HEK293 (cell line): ENCODE measurements at regions not wholly inside any gene's neighbourhood (a gene's known extent, or its start where the extent isn't known, plus 50 kb on each side); places are given as distances from the start of the nearest gene placed in this dataset.

Experiments
- CTCF ChIA-PET: fragments of 350-600 bp; formaldehyde crosslinking; extraction: SDS; loops from one replicate; lab custom pipeline; 2021; ENCODE audit warnings: antibody characterized with exemption; lab: Yijun Ruan, JAX
- POLR2A ChIA-PET: fragments of 300-600 bp; formaldehyde crosslinking; extraction: SDS; loops from one replicate; lab custom pipeline; 2020; ENCODE audit warnings: antibody characterized with exemption, inconsistent platforms; lab: Yijun Ruan, JAX
- H3K27ac ChIP-seq: fragments of 200-500 bp; sonication (Bioruptor generic); 2 replicates; pipeline ENCODE4 v1.5.1; 2014; ENCODE audit warnings: low read depth, low read length, control low read depth, inconsistent platforms; ENCODE audit errors: extremely low read depth
- H3K36me3 ChIP-seq, 2 experiments: fragments of 200-500 bp in 1 of 2; sonication (Bioruptor generic) in 1 of 2; 1 replicate in 1 of 2; 2 replicates in 1 of 2; pipeline ENCODE4 v1.5.1; 2014 to 2017; ENCODE audit warnings: inconsistent platforms in 2 of 2, low read length in 2 of 2; ENCODE audit not compliant: control insufficient read depth in 2 of 2, insufficient read depth in 1 of 2
- H3K4me1 ChIP-seq: fragments of 200-500 bp; sonication (Bioruptor generic); 2 replicates; pipeline ENCODE4 v1.5.1; 2014; ENCODE audit warnings: mild to moderate bottlenecking, low read length, inconsistent platforms; ENCODE audit not compliant: control insufficient read depth, insufficient read depth
- H3K4me3 ChIP-seq: 2 replicates; pipeline ENCODE4 v1.5.1; 2011; ENCODE audit warnings: low read depth, mild to moderate bottlenecking, control low read depth, low read length, moderate library complexity
- H3K9me3 ChIP-seq: fragments of 200-500 bp; sonication (Bioruptor generic); 2 replicates; pipeline ENCODE4 v1.5.1; 2014; ENCODE audit warnings: low read depth, low read length, inconsistent platforms; ENCODE audit not compliant: control insufficient read depth, insufficient read depth
- BCL11A ChIP-seq: fragments of 450-650 bp; formaldehyde crosslinking; IDR thresholded peaks from 2 replicates; pipeline ENCODE4 v1.5.1; 2016; ENCODE audit warnings: low read depth, missing biosample characterization, missing genetic modification characterization
- GLIS1 ChIP-seq: fragments of 450-650 bp; formaldehyde crosslinking; IDR thresholded peaks from 2 replicates; pipeline ENCODE4 v1.5.1; 2016; ENCODE audit warnings: missing biosample characterization, missing genetic modification characterization
- HOXA7 ChIP-seq: sonication (generic); formaldehyde crosslinking; IDR thresholded peaks from 2 replicates; pipeline ENCODE4 v1.8.1; 2022; ENCODE audit warnings: missing genetic modification reagents, borderline replicate concordance
- MYNN ChIP-seq: fragments of 450-650 bp; formaldehyde crosslinking; IDR thresholded peaks from 2 replicates; pipeline ENCODE4 v1.5.1; 2016; ENCODE audit warnings: missing biosample characterization, missing genetic modification characterization, borderline replicate concordance
- RBAK ChIP-seq: fragments of 450-650 bp; formaldehyde crosslinking; IDR thresholded peaks from 2 replicates; pipeline ENCODE4 v1.5.1; 2016; ENCODE audit warnings: missing biosample characterization, missing genetic modification characterization
- SCRT1 ChIP-seq: fragments of 450-650 bp; formaldehyde crosslinking; IDR thresholded peaks from 2 replicates; pipeline ENCODE4 v1.5.1; 2016; ENCODE audit warnings: missing biosample characterization, missing genetic modification characterization, borderline replicate concordance
- TRIM28 ChIP-seq: IDR thresholded peaks from 2 replicates; pipeline ENCODE4 v1.6.1; 2011; ENCODE audit warnings: low read length, control low read depth, borderline replicate concordance
- ZBTB21 ChIP-seq: fragments of 450-650 bp; formaldehyde crosslinking; IDR thresholded peaks from 2 replicates; pipeline ENCODE4 v1.5.1; 2017; ENCODE audit warnings: missing biosample characterization, missing genetic modification characterization
- ZNF184 ChIP-seq: fragments of 450-650 bp; IDR thresholded peaks from 2 replicates; pipeline ENCODE4 v1.5.1; 2018; ENCODE audit warnings: missing biosample characterization, mild to moderate bottlenecking, missing genetic modification characterization
- ZNF2 ChIP-seq: fragments of 450-650 bp; formaldehyde crosslinking; IDR thresholded peaks from 2 replicates; pipeline ENCODE4 v1.5.1; 2016; ENCODE audit warnings: missing biosample characterization, missing genetic modification characterization
- ZNF211 ChIP-seq: fragments of 450-650 bp; formaldehyde crosslinking; IDR thresholded peaks from 2 replicates; pipeline ENCODE4 v1.5.1; 2016; ENCODE audit warnings: low read depth, missing biosample characterization, missing genetic modification characterization
- ZNF335 ChIP-seq: fragments of 450-650 bp; formaldehyde crosslinking; conservative IDR thresholded peaks from 2 replicates; pipeline ENCODE4 v1.5.1; 2016; ENCODE audit warnings: missing biosample characterization, missing genetic modification characterization
- ZNF350 ChIP-seq: fragments of 450-650 bp; formaldehyde crosslinking; IDR thresholded peaks from 2 replicates; pipeline ENCODE4 v1.5.0; 2017; ENCODE audit warnings: missing biosample characterization, mild to moderate bottlenecking, missing genetic modification characterization
- ZNF514 ChIP-seq: fragments of 450-650 bp; formaldehyde crosslinking; IDR thresholded peaks from 2 replicates; pipeline ENCODE4 v1.5.1; 2016; ENCODE audit warnings: missing biosample characterization, missing genetic modification characterization
- ZNF596 ChIP-seq: fragments of 450-650 bp; IDR thresholded peaks from 2 replicates; pipeline ENCODE4 v1.5.0; 2018; ENCODE audit warnings: missing biosample characterization, mild to moderate bottlenecking, missing genetic modification characterization, moderate library complexity
- ZNF600 ChIP-seq: fragments of 450-650 bp; formaldehyde crosslinking; IDR thresholded peaks from 2 replicates; pipeline ENCODE4 v1.5.1; 2016; ENCODE audit warnings: missing biosample characterization, missing genetic modification characterization
- ZNF621 ChIP-seq: fragments of 450-650 bp; formaldehyde crosslinking; IDR thresholded peaks from 2 replicates; pipeline ENCODE4 v1.5.1; 2017; ENCODE audit warnings: missing biosample characterization, missing genetic modification characterization
- ZNF768 ChIP-seq: fragments of 450-650 bp; formaldehyde crosslinking; IDR thresholded peaks from 2 replicates; pipeline ENCODE4 v1.5.1; 2018; ENCODE audit warnings: missing biosample characterization, mild to moderate bottlenecking, missing genetic modification characterization
- TF ChIP-seq, protein P1 (sequence below): fragments of 450-650 bp; formaldehyde crosslinking; conservative IDR thresholded peaks from 2 replicates; pipeline ENCODE4 v1.5.1; 2016; ENCODE audit warnings: low read depth, missing biosample characterization, missing genetic modification characterization
- TF ChIP-seq, protein P2 (sequence below): fragments of 450-650 bp; formaldehyde crosslinking; IDR thresholded peaks from 2 replicates; pipeline ENCODE4 v1.5.1; 2016; ENCODE audit warnings: missing biosample characterization, missing genetic modification characterization, borderline replicate concordance
- TF ChIP-seq, protein P3 (sequence below): fragments of 450-650 bp; formaldehyde crosslinking; IDR thresholded peaks from 2 replicates; pipeline ENCODE4 v1.5.1; 2016; ENCODE audit warnings: missing biosample characterization, missing genetic modification characterization
- TF ChIP-seq, protein P4 (sequence below): fragments of 450-650 bp; formaldehyde crosslinking; IDR thresholded peaks from 2 replicates; pipeline ENCODE4 v1.5.1; 2016; ENCODE audit warnings: missing biosample characterization, missing genetic modification characterization
- TF ChIP-seq, protein P5 (sequence below): fragments of 450-650 bp; formaldehyde crosslinking; IDR thresholded peaks from 2 replicates; pipeline ENCODE4 v1.5.1; 2017; ENCODE audit warnings: missing biosample characterization, missing genetic modification characterization
- TF ChIP-seq, protein P6 (sequence below): fragments of 450-650 bp; formaldehyde crosslinking; IDR thresholded peaks from 2 replicates; pipeline ENCODE4 v1.5.1; 2016; ENCODE audit warnings: missing biosample characterization, missing genetic modification characterization

DNA sequence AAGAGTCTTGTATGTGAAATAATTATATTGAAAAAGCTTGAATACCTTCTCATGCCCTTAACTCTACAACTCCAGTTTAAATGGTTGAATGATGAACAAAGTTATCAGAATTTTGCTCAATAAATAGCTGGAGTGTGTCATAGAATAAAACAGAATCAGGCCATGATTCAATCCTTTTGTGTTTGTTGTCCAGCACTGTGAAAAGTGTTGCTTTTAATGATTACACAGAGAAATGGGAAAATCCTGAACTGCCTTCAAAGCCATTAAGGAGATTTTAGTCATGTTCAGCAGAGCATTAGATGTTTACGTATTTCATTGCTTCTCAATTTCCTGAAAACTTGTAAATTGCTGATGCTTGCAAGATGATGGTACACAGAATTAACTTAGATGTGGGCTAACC lies 262.9 kb upstream of the BTBD3 start:
- ChIA-PET POLR2A (no interaction called here), CTCF (no interaction called here)
- H3K4me1 ChIP-seq: no peaks in the 10 kb centered on the region
- no peak overlapping the region for H3K4me3 ChIP-seq
- H3K27ac ChIP-seq: no peak overlapping the region
- no peaks in the 10 kb centered on the region for H3K9me3 ChIP-seq
- TF ChIP-seq, protein P1, sequence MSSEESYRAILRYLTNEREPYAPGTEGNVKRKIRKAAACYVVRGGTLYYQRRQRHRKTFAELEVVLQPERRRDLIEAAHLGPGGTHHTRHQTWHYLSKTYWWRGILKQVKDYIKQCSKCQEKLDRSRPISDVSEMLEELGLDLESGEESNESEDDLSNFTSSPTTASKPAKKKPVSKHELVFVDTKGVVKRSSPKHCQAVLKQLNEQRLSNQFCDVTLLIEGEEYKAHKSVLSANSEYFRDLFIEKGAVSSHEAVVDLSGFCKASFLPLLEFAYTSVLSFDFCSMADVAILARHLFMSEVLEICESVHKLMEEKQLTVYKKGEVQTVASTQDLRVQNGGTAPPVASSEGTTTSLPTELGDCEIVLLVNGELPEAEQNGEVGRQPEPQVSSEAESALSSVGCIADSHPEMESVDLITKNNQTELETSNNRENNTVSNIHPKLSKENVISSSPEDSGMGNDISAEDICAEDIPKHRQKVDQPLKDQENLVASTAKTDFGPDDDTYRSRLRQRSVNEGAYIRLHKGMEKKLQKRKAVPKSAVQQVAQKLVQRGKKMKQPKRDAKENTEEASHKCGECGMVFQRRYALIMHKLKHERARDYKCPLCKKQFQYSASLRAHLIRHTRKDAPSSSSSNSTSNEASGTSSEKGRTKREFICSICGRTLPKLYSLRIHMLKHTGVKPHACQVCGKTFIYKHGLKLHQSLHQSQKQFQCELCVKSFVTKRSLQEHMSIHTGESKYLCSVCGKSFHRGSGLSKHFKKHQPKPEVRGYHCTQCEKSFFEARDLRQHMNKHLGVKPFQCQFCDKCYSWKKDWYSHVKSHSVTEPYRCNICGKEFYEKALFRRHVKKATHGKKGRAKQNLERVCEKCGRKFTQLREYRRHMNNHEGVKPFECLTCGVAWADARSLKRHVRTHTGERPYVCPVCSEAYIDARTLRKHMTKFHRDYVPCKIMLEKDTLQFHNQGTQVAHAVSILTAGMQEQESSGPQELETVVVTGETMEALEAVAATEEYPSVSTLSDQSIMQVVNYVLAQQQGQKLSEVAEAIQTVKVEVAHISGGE (tag by site-specific recombination): no peak
- TF ChIP-seq, protein P2, sequence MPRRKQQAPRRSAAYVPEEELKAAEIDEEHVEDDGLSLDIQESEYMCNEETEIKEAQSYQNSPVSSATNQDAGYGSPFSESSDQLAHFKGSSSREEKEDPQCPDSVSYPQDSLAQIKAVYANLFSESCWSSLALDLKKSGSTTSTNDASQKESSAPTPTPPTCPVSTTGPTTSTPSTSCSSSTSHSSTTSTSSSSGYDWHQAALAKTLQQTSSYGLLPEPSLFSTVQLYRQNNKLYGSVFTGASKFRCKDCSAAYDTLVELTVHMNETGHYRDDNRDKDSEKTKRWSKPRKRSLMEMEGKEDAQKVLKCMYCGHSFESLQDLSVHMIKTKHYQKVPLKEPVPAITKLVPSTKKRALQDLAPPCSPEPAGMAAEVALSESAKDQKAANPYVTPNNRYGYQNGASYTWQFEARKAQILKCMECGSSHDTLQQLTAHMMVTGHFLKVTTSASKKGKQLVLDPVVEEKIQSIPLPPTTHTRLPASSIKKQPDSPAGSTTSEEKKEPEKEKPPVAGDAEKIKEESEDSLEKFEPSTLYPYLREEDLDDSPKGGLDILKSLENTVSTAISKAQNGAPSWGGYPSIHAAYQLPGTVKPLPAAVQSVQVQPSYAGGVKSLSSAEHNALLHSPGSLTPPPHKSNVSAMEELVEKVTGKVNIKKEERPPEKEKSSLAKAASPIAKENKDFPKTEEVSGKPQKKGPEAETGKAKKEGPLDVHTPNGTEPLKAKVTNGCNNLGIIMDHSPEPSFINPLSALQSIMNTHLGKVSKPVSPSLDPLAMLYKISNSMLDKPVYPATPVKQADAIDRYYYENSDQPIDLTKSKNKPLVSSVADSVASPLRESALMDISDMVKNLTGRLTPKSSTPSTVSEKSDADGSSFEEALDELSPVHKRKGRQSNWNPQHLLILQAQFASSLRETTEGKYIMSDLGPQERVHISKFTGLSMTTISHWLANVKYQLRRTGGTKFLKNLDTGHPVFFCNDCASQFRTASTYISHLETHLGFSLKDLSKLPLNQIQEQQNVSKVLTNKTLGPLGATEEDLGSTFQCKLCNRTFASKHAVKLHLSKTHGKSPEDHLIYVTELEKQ: no peak
- TF ChIP-seq ZBTB21 (tag by site-specific recombination) (no peak), GLIS1 (tag by site-specific recombination) (no peak), ZNF514 (tag by site-specific recombination) (no peak), ZNF335 (tag by site-specific recombination) (no peak), ZNF621 (tag by site-specific recombination) (no peak), MYNN (tag by site-specific recombination) (no peak), ZNF2 (no peak), HOXA7 (CRISPR knock-in tag) (no peak)
- TF ChIP-seq, protein P3, sequence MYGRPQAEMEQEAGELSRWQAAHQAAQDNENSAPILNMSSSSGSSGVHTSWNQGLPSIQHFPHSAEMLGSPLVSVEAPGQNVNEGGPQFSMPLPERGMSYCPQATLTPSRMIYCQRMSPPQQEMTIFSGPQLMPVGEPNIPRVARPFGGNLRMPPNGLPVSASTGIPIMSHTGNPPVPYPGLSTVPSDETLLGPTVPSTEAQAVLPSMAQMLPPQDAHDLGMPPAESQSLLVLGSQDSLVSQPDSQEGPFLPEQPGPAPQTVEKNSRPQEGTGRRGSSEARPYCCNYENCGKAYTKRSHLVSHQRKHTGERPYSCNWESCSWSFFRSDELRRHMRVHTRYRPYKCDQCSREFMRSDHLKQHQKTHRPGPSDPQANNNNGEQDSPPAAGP (tag by site-specific recombination): no peak
- TF ChIP-seq, protein P4, sequence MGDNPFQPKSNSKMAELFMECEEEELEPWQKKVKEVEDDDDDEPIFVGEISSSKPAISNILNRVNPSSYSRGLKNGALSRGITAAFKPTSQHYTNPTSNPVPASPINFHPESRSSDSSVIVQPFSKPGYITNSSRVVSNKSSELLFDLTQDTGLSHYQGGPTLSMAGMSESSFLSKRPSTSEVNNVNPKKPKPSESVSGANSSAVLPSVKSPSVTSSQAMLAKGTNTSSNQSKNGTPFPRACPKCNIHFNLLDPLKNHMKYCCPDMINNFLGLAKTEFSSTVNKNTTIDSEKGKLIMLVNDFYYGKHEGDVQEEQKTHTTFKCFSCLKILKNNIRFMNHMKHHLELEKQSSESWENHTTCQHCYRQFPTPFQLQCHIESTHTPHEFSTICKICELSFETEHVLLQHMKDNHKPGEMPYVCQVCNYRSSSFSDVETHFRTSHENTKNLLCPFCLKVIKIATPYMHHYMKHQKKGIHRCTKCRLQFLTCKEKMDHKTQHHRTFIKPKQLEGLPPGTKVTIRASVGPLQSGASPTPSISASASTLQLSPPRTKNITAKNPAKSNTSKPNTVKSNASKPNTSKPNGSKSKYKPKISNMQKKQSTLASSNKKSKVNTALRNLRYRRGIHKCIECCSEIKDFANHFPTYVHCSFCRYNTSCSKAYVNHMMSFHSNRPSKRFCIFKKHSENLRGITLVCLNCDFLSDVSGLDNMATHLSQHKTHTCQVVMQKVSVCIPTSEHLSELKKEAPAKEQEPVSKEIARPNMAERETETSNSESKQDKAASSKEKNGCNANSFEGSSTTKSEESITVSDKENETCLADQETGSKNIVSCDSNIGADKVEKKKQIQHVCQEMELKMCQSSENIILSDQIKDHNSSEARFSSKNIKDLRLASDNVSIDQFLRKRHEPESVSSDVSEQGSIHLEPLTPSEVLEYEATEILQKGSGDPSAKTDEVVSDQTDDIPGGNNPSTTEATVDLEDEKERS (tag by site-specific recombination): no peak
- H3K36me3 ChIP-seq: no peaks in the 10 kb centered on the region

DNA sequence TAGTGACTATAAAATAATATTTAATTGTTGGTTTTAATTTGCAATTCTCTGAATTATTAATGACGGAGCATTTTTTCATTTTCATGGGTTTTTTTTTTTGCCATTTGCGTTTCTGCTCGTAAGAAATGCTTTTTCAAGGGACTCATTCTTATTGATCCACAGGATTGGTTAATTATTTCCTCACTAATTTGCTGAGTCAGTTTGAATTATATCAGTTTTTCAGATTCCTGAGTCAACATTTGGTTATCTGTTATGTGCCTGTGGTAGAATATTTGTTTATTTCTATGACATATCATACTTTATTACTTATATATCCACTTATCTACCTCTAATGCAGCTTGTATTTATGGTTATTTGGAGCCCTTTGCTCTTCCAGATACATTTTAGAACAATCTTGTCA lies 257.0 kb upstream of the BTBD3 start:
- H3K4me3 ChIP-seq: no peak overlapping the region
- no peaks in the 10 kb centered on the region for H3K4me1 ChIP-seq
- H3K36me3 ChIP-seq: no peaks in the 10 kb centered on the region
- ChIA-PET CTCF (interaction anchor here (0.6 to 1.0 kb wide), 2 partner anchors 17 to 18 kb away, joined by 3 read pairs; no protein-coding TSS in a partner anchor), POLR2A (no interaction called here)
- no peaks in the 10 kb centered on the region for H3K9me3 ChIP-seq
- no peak overlapping the region for H3K27ac ChIP-seq
- TF ChIP-seq BCL11A (tag by site-specific recombination) (no peak), ZNF350 (tag by site-specific recombination) (no peak), ZNF211 (tag by site-specific recombination) (no peak), ZNF600 (tag by site-specific recombination) (no peak), ZNF768 (tag by site-specific recombination) (no peak), TRIM28 (no peak), RBAK (tag by site-specific recombination) (no peak), SCRT1 (tag by site-specific recombination) (no peak), ZNF184 (tag by site-specific recombination) (no peak), ZNF596 (tag by site-specific recombination) (no peak)
- TF ChIP-seq, protein P5, sequence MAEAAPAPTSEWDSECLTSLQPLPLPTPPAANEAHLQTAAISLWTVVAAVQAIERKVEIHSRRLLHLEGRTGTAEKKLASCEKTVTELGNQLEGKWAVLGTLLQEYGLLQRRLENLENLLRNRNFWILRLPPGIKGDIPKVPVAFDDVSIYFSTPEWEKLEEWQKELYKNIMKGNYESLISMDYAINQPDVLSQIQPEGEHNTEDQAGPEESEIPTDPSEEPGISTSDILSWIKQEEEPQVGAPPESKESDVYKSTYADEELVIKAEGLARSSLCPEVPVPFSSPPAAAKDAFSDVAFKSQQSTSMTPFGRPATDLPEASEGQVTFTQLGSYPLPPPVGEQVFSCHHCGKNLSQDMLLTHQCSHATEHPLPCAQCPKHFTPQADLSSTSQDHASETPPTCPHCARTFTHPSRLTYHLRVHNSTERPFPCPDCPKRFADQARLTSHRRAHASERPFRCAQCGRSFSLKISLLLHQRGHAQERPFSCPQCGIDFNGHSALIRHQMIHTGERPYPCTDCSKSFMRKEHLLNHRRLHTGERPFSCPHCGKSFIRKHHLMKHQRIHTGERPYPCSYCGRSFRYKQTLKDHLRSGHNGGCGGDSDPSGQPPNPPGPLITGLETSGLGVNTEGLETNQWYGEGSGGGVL (tag by site-specific recombination): no peak
- TF ChIP-seq, protein P6, sequence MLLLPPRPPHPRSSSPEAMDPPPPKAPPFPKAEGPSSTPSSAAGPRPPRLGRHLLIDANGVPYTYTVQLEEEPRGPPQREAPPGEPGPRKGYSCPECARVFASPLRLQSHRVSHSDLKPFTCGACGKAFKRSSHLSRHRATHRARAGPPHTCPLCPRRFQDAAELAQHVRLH: no peak
